GM12873 (cell line): ENCODE measurements at regions not wholly inside any gene's neighbourhood (a gene's known extent, or its start where the extent isn't known, plus 50 kb on each side); places are given as distances from the start of the nearest gene placed in this dataset.

Source experiments
- TF ChIP-seq, protein P1 (sequence below): IDR thresholded peaks from 2 replicates; pipeline ENCODE4 v1.5.1; 2012; ENCODE audit warnings: low read depth, mild to moderate bottlenecking, moderate library complexity, low read length, control low read depth; ENCODE audit not compliant: insufficient read depth; ENCODE audit errors: missing control alignments

DNA sequence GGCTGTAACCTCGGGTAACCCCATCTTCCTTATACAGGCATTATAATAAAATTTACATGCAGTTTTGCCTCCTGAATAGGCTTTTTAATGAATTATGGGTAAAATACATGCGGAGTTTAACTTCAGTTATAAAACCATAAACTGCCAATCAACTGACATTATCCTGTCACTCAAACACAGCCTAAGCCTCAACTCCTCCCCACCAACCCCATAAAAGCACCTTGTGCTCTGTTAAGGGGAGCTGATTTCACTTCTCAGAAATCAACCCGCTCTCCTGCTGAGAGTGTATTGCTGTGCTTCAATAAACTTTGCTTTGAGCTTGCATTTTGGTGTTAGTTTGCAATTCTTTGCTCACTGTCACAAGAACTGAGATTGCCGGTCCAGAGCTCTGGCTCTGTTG is 1812.2 kb downstream of the BRINP3 start:
- TF ChIP-seq, protein P1, sequence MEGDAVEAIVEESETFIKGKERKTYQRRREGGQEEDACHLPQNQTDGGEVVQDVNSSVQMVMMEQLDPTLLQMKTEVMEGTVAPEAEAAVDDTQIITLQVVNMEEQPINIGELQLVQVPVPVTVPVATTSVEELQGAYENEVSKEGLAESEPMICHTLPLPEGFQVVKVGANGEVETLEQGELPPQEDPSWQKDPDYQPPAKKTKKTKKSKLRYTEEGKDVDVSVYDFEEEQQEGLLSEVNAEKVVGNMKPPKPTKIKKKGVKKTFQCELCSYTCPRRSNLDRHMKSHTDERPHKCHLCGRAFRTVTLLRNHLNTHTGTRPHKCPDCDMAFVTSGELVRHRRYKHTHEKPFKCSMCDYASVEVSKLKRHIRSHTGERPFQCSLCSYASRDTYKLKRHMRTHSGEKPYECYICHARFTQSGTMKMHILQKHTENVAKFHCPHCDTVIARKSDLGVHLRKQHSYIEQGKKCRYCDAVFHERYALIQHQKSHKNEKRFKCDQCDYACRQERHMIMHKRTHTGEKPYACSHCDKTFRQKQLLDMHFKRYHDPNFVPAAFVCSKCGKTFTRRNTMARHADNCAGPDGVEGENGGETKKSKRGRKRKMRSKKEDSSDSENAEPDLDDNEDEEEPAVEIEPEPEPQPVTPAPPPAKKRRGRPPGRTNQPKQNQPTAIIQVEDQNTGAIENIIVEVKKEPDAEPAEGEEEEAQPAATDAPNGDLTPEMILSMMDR = no peak

DNA sequence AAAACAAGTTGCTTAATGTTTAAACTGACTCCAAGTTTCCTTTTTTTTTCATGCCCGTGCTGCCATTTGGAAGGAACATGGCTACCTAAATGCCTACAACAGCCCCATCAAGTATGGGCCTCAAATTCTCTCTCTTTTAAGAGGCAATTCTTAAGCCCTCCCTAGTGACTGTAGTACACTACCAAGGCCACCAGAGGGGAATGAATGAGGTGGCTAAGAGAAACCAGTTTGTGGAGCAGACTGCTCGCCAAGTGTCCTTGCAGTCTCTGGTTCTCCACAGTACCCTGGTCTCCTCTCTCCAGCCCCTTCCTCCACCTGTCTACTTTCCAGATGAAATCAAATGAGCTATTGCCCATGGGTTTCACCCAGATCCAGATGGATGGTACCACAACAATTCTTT is 1809.6 kb downstream of the BRINP3 start:
- TF ChIP-seq, protein P1 = peak; percentile 27

DNA sequence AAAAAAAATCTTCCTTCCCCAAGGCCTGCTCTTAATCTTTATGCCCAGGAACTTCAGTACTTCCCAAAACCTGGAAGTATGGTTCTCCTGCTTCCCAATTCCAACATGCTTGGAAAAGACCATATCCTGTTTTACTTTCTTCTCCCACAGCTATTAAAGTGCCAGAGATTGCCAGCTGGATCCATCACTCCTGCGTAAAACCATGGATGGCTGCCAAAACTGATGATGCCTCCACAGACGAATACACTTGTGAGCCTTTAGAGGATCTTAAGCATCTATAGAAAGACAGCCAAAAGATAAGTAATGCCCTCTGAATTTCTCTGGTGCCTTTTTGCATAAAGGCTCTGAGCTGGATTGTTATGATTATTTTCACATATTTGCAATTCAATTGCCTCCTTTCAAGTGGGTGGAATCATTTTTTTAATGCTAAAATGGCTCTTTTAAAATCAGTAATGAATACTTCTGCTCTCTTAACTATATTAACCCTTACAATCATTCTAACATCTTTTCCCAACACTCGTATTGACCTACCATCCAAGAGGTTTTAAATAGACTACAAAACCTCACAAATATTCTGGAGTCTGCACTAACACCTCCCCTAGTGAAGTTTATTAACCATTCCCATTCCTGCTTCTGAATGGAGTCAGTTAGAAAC is 1807.8 kb downstream of the BRINP3 start:
- TF ChIP-seq, protein P1 = no peak

DNA sequence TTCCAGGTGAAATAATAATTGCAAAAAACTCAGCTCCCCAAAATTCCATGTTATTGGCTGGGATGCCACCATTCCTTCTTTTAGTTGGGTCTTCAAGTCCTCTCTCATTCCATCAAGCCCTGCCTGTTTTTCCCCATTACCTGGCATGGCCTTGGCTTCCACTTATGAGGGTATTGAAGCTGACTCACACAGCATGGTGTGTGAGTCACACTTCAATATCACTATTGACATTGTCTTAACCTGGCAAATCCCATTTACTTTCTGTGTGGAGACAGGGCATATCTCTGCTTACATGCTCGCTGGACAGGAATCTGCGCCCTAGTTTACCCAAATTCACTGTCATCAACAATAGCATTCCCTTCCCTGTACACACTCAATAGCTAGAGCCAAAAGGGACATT is 1806.8 kb downstream of the BRINP3 start:
- TF ChIP-seq, protein P1 = no peak

DNA sequence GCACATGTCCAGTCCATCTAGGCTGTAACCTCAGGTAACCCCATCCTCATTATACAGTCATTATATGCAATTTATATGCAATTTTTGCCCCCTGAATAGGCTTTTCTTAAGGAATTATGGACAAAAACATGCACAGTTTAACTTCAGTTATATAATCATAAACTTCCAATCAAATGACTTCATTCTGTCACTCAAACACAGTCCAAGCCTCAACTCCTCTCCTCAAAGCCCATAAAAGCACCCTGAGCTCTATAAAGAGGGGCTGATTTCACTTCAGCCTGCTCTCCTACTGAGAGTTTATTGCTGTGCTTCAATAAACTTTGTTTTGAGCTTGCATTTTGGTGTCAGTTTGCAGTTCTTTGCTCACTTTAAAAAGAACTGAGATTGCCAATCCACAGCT is 1805.5 kb downstream of the BRINP3 start:
- TF ChIP-seq, protein P1 = no peak

DNA sequence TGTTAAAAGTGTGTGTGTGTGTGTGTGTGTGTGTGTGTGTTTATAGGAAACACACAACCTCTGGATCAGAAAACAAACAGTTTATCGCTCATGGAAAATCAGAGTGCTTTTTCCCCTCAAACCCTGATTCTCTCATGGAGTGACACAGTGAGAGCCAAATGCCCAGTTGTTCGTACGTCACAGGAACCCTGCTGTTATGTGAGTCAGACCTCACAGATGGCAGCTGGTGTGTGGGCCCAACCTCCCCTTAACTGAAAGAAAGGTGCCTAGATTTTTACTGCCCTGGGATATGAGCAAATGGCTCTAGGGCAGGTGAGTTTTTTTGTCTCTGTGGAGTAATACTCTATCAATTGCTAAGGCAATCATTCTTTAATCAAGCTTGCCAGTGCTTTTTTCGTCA is 1788.1 kb downstream of the BRINP3 start:
- TF ChIP-seq, protein P1 = no peak

DNA sequence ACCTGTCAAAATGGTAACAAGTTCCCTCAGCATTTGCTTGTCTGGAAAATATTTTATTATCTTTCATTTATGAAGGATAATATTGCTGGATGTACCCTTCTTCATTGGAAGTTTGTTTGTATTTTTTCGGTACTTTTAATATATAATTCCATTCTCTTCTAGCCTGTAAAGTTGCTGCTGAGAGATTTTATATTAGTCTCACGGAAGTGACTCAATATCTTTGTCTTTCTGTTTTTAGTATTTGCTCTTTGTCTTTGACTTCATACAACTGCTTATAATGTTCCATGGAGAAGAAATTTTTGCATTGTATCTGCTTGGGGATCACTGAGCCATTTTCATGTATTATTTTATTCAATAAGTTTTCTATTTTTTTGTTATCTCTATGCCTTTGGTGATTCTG is 1777.5 kb downstream of the BRINP3 start:
- TF ChIP-seq, protein P1 = no peak
